Colonic mucosa (tissue), 4 donors: ENCODE measurements at regions not wholly inside any gene's neighbourhood (a gene's known extent, or its start where the extent isn't known, plus 50 kb on each side); places are given as distances from the start of the nearest gene placed in this dataset.

Experiments
- DNase-seq: peaks from one replicate; pipeline ENCODE4 v3.0.0-alpha.2; 2020
- H3K27ac ChIP-seq: fragments of 200-600 bp; one replicate; pipeline ENCODE4 v1.8.0; 2021
- H3K27me3 ChIP-seq: fragments of 200-600 bp; one replicate; pipeline ENCODE4 v1.8.0; 2021
- H3K36me3 ChIP-seq: fragments of 200-600 bp; one replicate; pipeline ENCODE4 v1.8.0; 2021
- H3K4me1 ChIP-seq: fragments of 200-600 bp; one replicate; pipeline ENCODE4 v1.8.0; 2021; ENCODE audit warnings: mild to moderate bottlenecking
- H3K4me3 ChIP-seq: fragments of 200-600 bp; one replicate; pipeline ENCODE4 v1.8.0; 2021
- H3K9ac ChIP-seq, 2 donors: one replicate each; pipeline ENCODE4 v1.7.0; 2013; ENCODE audit warnings: control low read depth in 2 of 2, low read depth in 2 of 2, low read length in 2 of 2
- H3K9me3 ChIP-seq: fragments of 200-600 bp; one replicate; pipeline ENCODE4 v1.8.0; 2021
- intact Hi-C: fragments of 100-400 bp; cut with DNase I; formaldehyde crosslinking; loops from one replicate; pipeline ENCODE4 v1.14.1; 2022
- TF ChIP-seq, protein P1 (sequence below): fragments of 200-600 bp; IDR thresholded peaks from one replicate; pipeline ENCODE4 v1.8.0; 2022; ENCODE audit warnings: antibody characterized with exemption, mild to moderate bottlenecking
- donor health status: healthy.
- donor health status: DM: no; HTN: no; CAD: no.
- donor health status: DM: no; HTN: no; CAD: no.

- intact Hi-C loops, result no loop called here
- no peak for DNase-seq
- H3K36me3 ChIP-seq, result no peaks in the 10 kb centered on the region
- no peak overlapping the region for H3K4me3 ChIP-seq
- no peak overlapping the region for H3K27ac ChIP-seq
- no peaks in the 10 kb centered on the region for H3K27me3 ChIP-seq
- H3K9ac ChIP-seq, result no peak overlapping the region
- no peaks in the 10 kb centered on the region for H3K4me1 ChIP-seq
- no peaks in the 10 kb centered on the region for H3K9me3 ChIP-seq
- TF ChIP-seq, protein P1, sequence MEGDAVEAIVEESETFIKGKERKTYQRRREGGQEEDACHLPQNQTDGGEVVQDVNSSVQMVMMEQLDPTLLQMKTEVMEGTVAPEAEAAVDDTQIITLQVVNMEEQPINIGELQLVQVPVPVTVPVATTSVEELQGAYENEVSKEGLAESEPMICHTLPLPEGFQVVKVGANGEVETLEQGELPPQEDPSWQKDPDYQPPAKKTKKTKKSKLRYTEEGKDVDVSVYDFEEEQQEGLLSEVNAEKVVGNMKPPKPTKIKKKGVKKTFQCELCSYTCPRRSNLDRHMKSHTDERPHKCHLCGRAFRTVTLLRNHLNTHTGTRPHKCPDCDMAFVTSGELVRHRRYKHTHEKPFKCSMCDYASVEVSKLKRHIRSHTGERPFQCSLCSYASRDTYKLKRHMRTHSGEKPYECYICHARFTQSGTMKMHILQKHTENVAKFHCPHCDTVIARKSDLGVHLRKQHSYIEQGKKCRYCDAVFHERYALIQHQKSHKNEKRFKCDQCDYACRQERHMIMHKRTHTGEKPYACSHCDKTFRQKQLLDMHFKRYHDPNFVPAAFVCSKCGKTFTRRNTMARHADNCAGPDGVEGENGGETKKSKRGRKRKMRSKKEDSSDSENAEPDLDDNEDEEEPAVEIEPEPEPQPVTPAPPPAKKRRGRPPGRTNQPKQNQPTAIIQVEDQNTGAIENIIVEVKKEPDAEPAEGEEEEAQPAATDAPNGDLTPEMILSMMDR, result no peak
Observed at GRCh38 chr13:22425087-22425486, 754.2 kb downstream of the FGF9 start.

GRCh38 chr13:22427066-22427465, 753.7 kb upstream of the SGCG start:
- Histone ChIP-seq H3K27ac (no peak overlapping the region), H3K4me3 (no peak overlapping the region), H3K27me3 (no peaks in the 10 kb centered on the region), H3K36me3 (no peaks in the 10 kb centered on the region), H3K9ac (no peak overlapping the region), H3K4me1 (no peaks in the 10 kb centered on the region), H3K9me3 (no peaks in the 10 kb centered on the region)
- TF ChIP-seq, protein P1, result no peak
- intact Hi-C loops, result no loop called here
- DNase-seq, result no peak

DNA sequence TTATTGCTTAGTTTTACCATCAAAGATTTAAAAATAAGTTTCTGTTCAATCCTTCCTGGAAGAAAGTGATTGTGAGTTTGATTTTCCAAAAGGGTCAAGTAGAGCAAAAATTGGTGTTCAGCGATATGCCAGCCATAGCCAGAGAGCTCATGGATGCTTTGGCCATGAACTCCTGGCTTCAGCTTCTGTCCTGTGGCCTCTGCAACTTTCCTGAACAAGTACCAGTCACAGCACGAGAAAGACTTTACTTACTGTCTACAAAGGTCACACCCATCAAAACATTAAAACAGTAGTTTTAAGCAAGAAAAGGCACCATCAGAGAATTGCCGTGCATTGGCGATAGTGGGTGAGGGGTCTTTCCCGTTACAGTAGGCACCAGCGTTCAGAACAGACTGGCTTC, 753.0 kb upstream of the SGCG start:
- H3K4me1 ChIP-seq, result no peaks in the 10 kb centered on the region
- TF ChIP-seq, protein P1, result no peak
- H3K27ac ChIP-seq, result no peak overlapping the region

DNA sequence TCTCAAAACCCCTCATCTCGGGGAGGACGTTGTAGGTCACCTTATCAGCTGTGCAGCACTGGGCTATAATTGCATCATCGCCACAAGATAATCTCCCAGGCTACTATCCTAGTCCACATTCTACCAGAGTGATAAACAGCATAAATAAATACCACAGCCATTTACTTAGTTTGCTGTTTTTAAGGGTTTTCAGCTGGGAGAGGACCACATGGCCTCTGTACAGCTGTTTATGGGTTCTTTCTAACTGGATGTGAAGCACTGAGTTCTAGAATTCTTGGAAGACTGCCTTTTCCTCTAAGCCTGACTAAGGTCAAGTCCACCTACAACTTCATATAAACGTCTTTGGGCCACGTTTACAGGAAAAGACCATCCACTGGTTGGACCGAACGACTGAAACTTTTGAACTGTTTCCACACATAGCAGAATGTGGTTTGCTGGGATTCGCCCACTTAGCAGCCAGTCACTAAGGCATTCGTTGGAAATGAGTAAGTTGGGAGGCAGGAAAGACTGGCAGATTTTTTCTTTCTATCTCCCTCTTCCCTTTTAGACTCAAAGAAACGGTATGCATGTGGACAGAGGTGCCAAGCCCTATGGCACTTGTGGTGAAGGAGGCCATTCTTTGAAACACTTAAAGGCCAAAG, 752.5 kb upstream of the SGCG start:
- Histone ChIP-seq H3K9me3 (no peaks in the 10 kb centered on the region), H3K27ac (no peak overlapping the region), H3K9ac (no peak overlapping the region), H3K36me3 (no peaks in the 10 kb centered on the region), H3K4me1 (no peaks in the 10 kb centered on the region), H3K4me3 (no peak overlapping the region), H3K27me3 (no peaks in the 10 kb centered on the region)
- TF ChIP-seq, protein P1, result no peak
- intact Hi-C loops, result no loop called here
- DNase-seq, result no peak

More for the DNA sequence above, 753.0 kb upstream of the SGCG start:
- Histone ChIP-seq H3K4me3 (no peak overlapping the region), H3K9ac (no peak overlapping the region), H3K9me3 (no peaks in the 10 kb centered on the region), H3K36me3 (no peaks in the 10 kb centered on the region), H3K27me3 (no peaks in the 10 kb centered on the region)
- DNase-seq, result no peak
- intact Hi-C loops, result no loop called here

DNA sequence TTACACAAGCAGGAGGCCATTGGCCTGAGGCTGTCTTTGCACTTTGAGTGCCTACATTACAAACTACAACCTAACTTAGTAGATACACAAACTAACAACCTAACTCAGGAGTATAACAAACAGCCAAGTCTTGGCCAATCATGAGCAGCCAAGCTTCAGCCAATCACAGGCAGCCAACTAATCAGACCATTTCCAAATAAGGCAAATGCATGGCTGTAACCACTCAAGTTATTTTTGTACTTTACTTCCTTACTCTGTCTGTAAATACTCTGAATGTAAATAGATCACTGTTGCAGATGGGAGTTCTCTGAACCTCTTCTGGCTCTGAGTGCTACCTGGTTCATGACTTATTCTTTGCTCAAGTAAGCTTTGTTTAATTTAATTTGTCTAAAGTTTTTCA, 748.1 kb upstream of the SGCG start:
- Histone ChIP-seq H3K27me3 (no peaks in the 10 kb centered on the region), H3K27ac (no peak overlapping the region), H3K36me3 (no peaks in the 10 kb centered on the region), H3K4me3 (no peak overlapping the region), H3K9me3 (no peaks in the 10 kb centered on the region), H3K9ac (no peak overlapping the region), H3K4me1 (no peaks in the 10 kb centered on the region)
- intact Hi-C loops, result no loop called here
- DNase-seq, result no peak
- TF ChIP-seq, protein P1, result no peak
